Tibial artery (tissue), 4 donors: ENCODE measurements at regions not wholly inside any gene's neighbourhood (a gene's known extent, or its start where the extent isn't known, plus 50 kb on each side); places are given as distances from the start of the nearest gene placed in this dataset.

ENCODE experiments used
- DNase-seq, 2 donors: peaks; one replicate each; pipeline ENCODE4 v3.0.0-alpha.2; 2019
- H3K27ac ChIP-seq, 2 donors: fragments of 200-600 bp; sonication (generic) in 1 of 2; 1 replicate in 1 of 2; 2 replicates in 1 of 2; pipeline ENCODE4 v1.5.1; 2018 to 2019; ENCODE audit warnings: mild to moderate bottlenecking in 1 of 2
- H3K27me3 ChIP-seq, 2 donors: fragments of 200-600 bp; sonication (generic) in 1 of 2; one replicate each; pipeline versions ENCODE4 v1.5.1 to v1.6.0; 2016 to 2019
- H3K36me3 ChIP-seq, 3 donors: fragments of 200-600 bp; sonication (generic) in 2 of 3; one replicate each; pipeline ENCODE4 v1.5.1; 2016 to 2019; ENCODE audit warnings: mild to moderate bottlenecking in 2 of 3
- H3K4me1 ChIP-seq, 4 donors: fragments of 200-600 bp; sonication (generic) in 2 of 4; 1 replicate in 3 of 4; 2 replicates in 1 of 4; pipeline ENCODE4 v1.5.1; 2016 to 2019
- H3K4me3 ChIP-seq, 2 donors: fragments of 200-600 bp; sonication (generic) in 1 of 2; 1 replicate in 1 of 2; 2 replicates in 1 of 2; pipeline ENCODE4 v1.5.1; 2018 to 2019; ENCODE audit warnings: mild to moderate bottlenecking in 2 of 2
- H3K9me3 ChIP-seq, 3 donors: fragments of 200-600 bp; sonication (generic) in 1 of 3; one replicate each; pipeline ENCODE4 v1.5.1; 2016 to 2019
- CTCF ChIP-seq, 2 experiments: fragments of 200-600 bp in 1 of 2; fragments of 450-650 bp in 1 of 2; IDR thresholded peaks; one replicate each; pipeline ENCODE4 v1.5.1; 2017 to 2019; ENCODE audit warnings: antibody characterized with exemption in 2 of 2, mild to moderate bottlenecking in 1 of 2, moderate library complexity in 1 of 2
- intact Hi-C: fragments of 100-400 bp; cut with DNase I; formaldehyde crosslinking; loops from one replicate; pipeline ENCODE4 v1.15.0; 2023; ENCODE audit warnings: low total_unique reads

GRCh38 chr11:10379871-10380568 is 75.0 kb upstream of the AMPD3 start:
- TF ChIP-seq CTCF (IDR thresholded peaks at IDR 0.05) = no peak
- DNase-seq = no peak
- Histone ChIP-seq H3K27me3 (no peaks in the 10 kb centered on the region), H3K27ac (no peak overlapping the region), H3K36me3 (no peaks in the 10 kb centered on the region), H3K4me3 (no peak overlapping the region), H3K4me1 (peaks cover 0 to 39% (median 0%) of the 10 kb centered on the region in 4 donors), H3K9me3 (no peaks in the 10 kb centered on the region)
- intact Hi-C loops = no loop called here

GRCh38 chr11:10380921-10381320 is 74.1 kb upstream of the AMPD3 start:
- no peak for DNase-seq
- intact Hi-C loops = no loop called here
- Histone ChIP-seq H3K36me3 (no peaks in the 10 kb centered on the region), H3K27me3 (no peaks in the 10 kb centered on the region), H3K27ac (no peak overlapping the region), H3K4me1 (peaks cover 0 to 35% (median 0%) of the 10 kb centered on the region in 4 donors), H3K4me3 (no peak overlapping the region), H3K9me3 (no peaks in the 10 kb centered on the region)
- no peak for TF ChIP-seq CTCF (IDR thresholded peaks at IDR 0.05)

GRCh38 chr11:10381736-10382135 is 73.3 kb upstream of the AMPD3 start:
- Histone ChIP-seq H3K36me3 (no peaks in the 10 kb centered on the region), H3K4me3 (no peak overlapping the region), H3K4me1 (peaks cover 0 to 35% (median under 1%) of the 10 kb centered on the region in 4 donors), H3K27ac (no peak overlapping the region), H3K27me3 (no peaks in the 10 kb centered on the region), H3K9me3 (no peaks in the 10 kb centered on the region)
- intact Hi-C loops = no loop called here
- no peak for TF ChIP-seq CTCF (IDR thresholded peaks at IDR 0.05)
- no peak for DNase-seq

GRCh38 chr11:10382518-10382917 is 72.5 kb upstream of the AMPD3 start:
- Histone ChIP-seq H3K27me3 (no peaks in the 10 kb centered on the region), H3K4me1 (peaks cover 0 to 35% (median 4%) of the 10 kb centered on the region in 4 donors), H3K27ac (no peak overlapping the region), H3K36me3 (no peaks in the 10 kb centered on the region), H3K4me3 (no peak overlapping the region), H3K9me3 (no peaks in the 10 kb centered on the region)
- no peak for DNase-seq
- no peak for TF ChIP-seq CTCF (IDR thresholded peaks at IDR 0.05)
- intact Hi-C loops = no loop called here

- H3K27me3 ChIP-seq = no peaks in the 10 kb centered on the region
- DNase-seq = no peak
- H3K4me3 ChIP-seq = no peak overlapping the region
- intact Hi-C loops = no loop called here
- no peak for TF ChIP-seq CTCF (IDR thresholded peaks at IDR 0.05)
- no peaks in the 10 kb centered on the region for H3K36me3 ChIP-seq
- H3K27ac ChIP-seq = no peak overlapping the region
- H3K9me3 ChIP-seq = no peaks in the 10 kb centered on the region
- peaks cover 0 to 36% (median 8%) of the 10 kb centered on the region in 4 donors for H3K4me1 ChIP-seq
Measured at GRCh38 chr11:10385696-10386095, 69.4 kb upstream of the AMPD3 start.
